DOHH2 (cell line): ENCODE measurements at regions not wholly inside any gene's neighbourhood (a gene's known extent, or its start where the extent isn't known, plus 50 kb on each side); places are given as distances from the start of the nearest gene placed in this dataset.

Source experiments
- H3F3A ChIP-seq: fragments of 200-600 bp; sonication (generic), shearing (Covaris generic); 2 replicates; pipeline ENCODE4 v1.6.0; 2016; ENCODE audit warnings: antibody characterized with exemption, mild to moderate bottlenecking; ENCODE audit not compliant: control insufficient read depth, insufficient read depth
- H3K27ac ChIP-seq: fragments of 200-600 bp; sonication (generic); 2 replicates; pipeline ENCODE4 v1.5.1; 2014; ENCODE audit warnings: low read depth, mild to moderate bottlenecking, low read length, moderate library complexity
- H3K27me3 ChIP-seq: fragments of 200-600 bp; sonication (generic); 2 replicates; pipeline ENCODE4 v1.6.1; 2014; ENCODE audit warnings: mild to moderate bottlenecking, low read length, mixed read lengths; ENCODE audit not compliant: control insufficient read depth
- H3K36me3 ChIP-seq: fragments of 200-600 bp; sonication (generic); 2 replicates; pipeline ENCODE4 v1.6.1; 2014; ENCODE audit warnings: mild to moderate bottlenecking, low read length, moderate library complexity, mixed read lengths; ENCODE audit not compliant: control insufficient read depth
- H3K4me1 ChIP-seq: fragments of 200-600 bp; sonication (generic); 2 replicates; pipeline ENCODE4 v1.6.1; 2014; ENCODE audit warnings: mild to moderate bottlenecking, low read length, mixed read lengths; ENCODE audit not compliant: control insufficient read depth
- H3K4me2 ChIP-seq: fragments of 200-600 bp; sonication (generic); 2 replicates; pipeline ENCODE4 v1.6.0; 2014; ENCODE audit warnings: mild to moderate bottlenecking, low read length, moderate library complexity
- H3K4me3 ChIP-seq: fragments of 200-600 bp; sonication (generic); 2 replicates; pipeline ENCODE4 v1.5.1; 2014; ENCODE audit warnings: mild to moderate bottlenecking, low read length, mixed read lengths
- H3K79me2 ChIP-seq: fragments of 200-600 bp; sonication (generic); 2 replicates; pipeline ENCODE4 v1.6.1; 2014; ENCODE audit warnings: mild to moderate bottlenecking, low read length, mixed read lengths; ENCODE audit not compliant: control insufficient read depth
- H3K9me2 ChIP-seq: fragments of 200-600 bp; sonication (generic); replicated peaks from 2 replicates; pipeline ENCODE4 v1.6.1; 2014; ENCODE audit warnings: mild to moderate bottlenecking, low read length, mixed read lengths; ENCODE audit not compliant: control insufficient read depth
- H3K9me3 ChIP-seq: fragments of 200-600 bp; sonication (generic); 2 replicates; pipeline ENCODE4 v1.6.1; 2014; ENCODE audit warnings: antibody characterized with exemption, low read length, mixed read lengths; ENCODE audit not compliant: control insufficient read depth, insufficient read depth
- H4K20me1 ChIP-seq: fragments of 200-600 bp; sonication (generic); 2 replicates; pipeline ENCODE4 v1.6.0; 2014; ENCODE audit warnings: low read depth, mild to moderate bottlenecking, antibody characterized with exemption, low read length, moderate library complexity; ENCODE audit not compliant: control insufficient read depth, insufficient read depth
- CTCF ChIP-seq: fragments of 200-600 bp; sonication (generic); IDR thresholded peaks from one replicate; pipeline ENCODE4 v1.5.1; 2014; ENCODE audit warnings: antibody characterized with exemption, mild to moderate bottlenecking, low read depth, low read length; ENCODE audit not compliant: poor library complexity, severe bottlenecking
- EZH2phosphoT487 ChIP-seq: fragments of 200-600 bp; sonication (generic); IDR thresholded peaks from 2 replicates; pipeline ENCODE4 v1.6.1; 2017; ENCODE audit warnings: borderline replicate concordance, mild to moderate bottlenecking, antibody characterized with exemption, low read length, moderate library complexity, mixed read lengths

GRCh38 chrX:109952050-109952449 lies 50.9 kb upstream of the TMEM164 start:
- Histone ChIP-seq H4K20me1 (no peaks in the 10 kb centered on the region), H3K4me1 (no peaks in the 10 kb centered on the region), H3K9me3 (no peaks in the 10 kb centered on the region), H3K27ac (no peak overlapping the region), H3F3A (no peaks in the 10 kb centered on the region), H3K4me3 (no peak overlapping the region), H3K4me2 (no peak overlapping the region), H3K79me2 (no peaks in the 10 kb centered on the region), H3K36me3 (no peaks in the 10 kb centered on the region), H3K27me3 (no peaks in the 10 kb centered on the region), H3K9me2 (no peaks in the 10 kb centered on the region)
- TF ChIP-seq EZH2phosphoT487 (no peak), CTCF (no peak)

- no peak overlapping the region for H3K27ac ChIP-seq
- H3K4me3 ChIP-seq = no peak overlapping the region
- TF ChIP-seq CTCF (no peak), EZH2phosphoT487 (no peak)
- H3K27me3 ChIP-seq = no peaks in the 10 kb centered on the region
- no peaks in the 10 kb centered on the region for H3K9me3 ChIP-seq
- H3K4me2 ChIP-seq = no peak overlapping the region
- H3K79me2 ChIP-seq = no peaks in the 10 kb centered on the region
- no peaks in the 10 kb centered on the region for H4K20me1 ChIP-seq
- H3K4me1 ChIP-seq = no peaks in the 10 kb centered on the region
- H3K9me2 ChIP-seq = no peaks in the 10 kb centered on the region
- H3K36me3 ChIP-seq = no peaks in the 10 kb centered on the region
- H3F3A ChIP-seq = no peaks in the 10 kb centered on the region
Measured at GRCh38 chrX:109952985-109953905, 49.7 kb upstream of the TMEM164 start.
